AG10803 (cell line): ENCODE measurements at regions not wholly inside any gene's neighbourhood (a gene's known extent, or its start where the extent isn't known, plus 50 kb on each side); places are given as distances from the start of the nearest gene placed in this dataset.

Source experiments
- DNase-seq: peaks from one replicate; pipeline ENCODE4 v3.0.0; 2010; ENCODE audit warnings: low read depth
- H3K4me3 ChIP-seq: 2 replicates; pipeline ENCODE4 v1.5.1; 2011; ENCODE audit warnings: mild to moderate bottlenecking, low read length, control low read depth
- CTCF ChIP-seq: conservative IDR thresholded peaks from 2 replicates; pipeline ENCODE4 v1.5.1; 2011; ENCODE audit warnings: mild to moderate bottlenecking, low read length, control low read depth, inconsistent platforms

- H3K4me3 ChIP-seq = no peak overlapping the region
- DNase-seq = no peak
- no peak for TF ChIP-seq CTCF
These were observed 899.2 kb upstream of the WWC1 start for GRCh38 chr5:167392240-167392639.

DNA sequence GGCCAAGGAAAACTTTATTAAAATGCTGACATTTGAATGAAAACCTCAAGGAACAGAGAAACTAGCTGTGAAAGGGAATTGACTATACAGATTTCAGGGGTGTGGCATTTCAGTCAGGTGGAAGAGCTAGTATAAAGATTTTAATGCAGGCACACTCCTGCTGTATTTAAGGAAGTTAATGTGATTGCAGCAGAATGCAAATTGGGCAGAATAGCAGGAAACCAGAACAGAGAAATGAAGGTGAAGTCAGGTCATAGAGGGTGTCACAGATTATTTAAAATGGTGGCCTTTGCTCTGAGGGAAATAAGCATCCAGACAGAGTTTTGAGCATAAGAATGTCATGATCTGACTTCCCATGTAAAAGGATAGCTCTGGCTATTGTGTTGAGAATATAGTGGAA, 898.1 kb upstream of the WWC1 start:
- DNase-seq = no peak
- no peak for TF ChIP-seq CTCF
- H3K4me3 ChIP-seq = no peak overlapping the region

GRCh38 chr5:167402671-167403070, 888.8 kb upstream of the WWC1 start:
- no peak overlapping the region for H3K4me3 ChIP-seq
- TF ChIP-seq CTCF = no peak
- peak; percentile 14 for DNase-seq

- TF ChIP-seq CTCF = no peak
- DNase-seq = no peak
- no peak overlapping the region for H3K4me3 ChIP-seq
These were observed 884.9 kb upstream of the WWC1 start for GRCh38 chr5:167406513-167406912.

DNA sequence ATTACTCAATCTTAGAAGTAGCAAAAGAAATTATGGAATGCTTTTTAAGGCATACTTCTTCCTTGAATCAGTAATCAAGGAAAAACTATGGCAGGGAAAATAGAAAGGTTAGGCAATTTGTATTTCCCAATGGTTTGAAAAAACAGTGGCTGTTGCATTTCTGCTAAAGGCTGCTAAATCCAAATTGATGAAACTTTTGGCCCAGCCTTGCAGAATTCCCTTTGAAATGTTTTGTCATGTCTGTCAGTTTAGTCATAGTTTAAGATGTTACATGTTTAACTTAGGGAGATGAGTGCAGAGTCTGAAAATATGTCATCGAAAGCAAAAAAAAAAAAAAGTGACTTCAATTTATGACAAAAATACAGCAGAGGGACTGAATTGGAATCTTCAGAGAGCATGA, 878.9 kb upstream of the WWC1 start:
- DNase-seq = peak; percentile 15
- H3K4me3 ChIP-seq = no peak overlapping the region
- TF ChIP-seq CTCF = no peak

DNA sequence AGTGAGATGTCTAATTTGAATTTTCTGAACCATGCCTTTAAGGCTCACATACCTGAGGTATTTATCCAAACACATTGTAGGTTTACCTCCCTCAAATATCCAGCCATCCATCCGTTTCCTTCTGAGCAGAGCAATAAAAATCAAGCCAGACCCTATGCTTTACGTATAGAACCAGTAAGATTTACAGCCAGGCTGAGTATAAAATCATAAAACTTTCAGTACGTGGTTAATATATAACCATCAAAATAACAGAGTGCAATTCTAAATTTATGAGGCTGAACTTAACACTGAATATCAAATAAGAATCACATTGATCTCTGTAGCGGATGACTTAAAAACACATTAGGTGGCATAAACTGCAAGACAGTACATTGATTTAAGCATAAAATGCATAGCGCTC, 877.9 kb upstream of the WWC1 start:
- no peak overlapping the region for H3K4me3 ChIP-seq
- DNase-seq = no peak
- TF ChIP-seq CTCF = no peak

DNA sequence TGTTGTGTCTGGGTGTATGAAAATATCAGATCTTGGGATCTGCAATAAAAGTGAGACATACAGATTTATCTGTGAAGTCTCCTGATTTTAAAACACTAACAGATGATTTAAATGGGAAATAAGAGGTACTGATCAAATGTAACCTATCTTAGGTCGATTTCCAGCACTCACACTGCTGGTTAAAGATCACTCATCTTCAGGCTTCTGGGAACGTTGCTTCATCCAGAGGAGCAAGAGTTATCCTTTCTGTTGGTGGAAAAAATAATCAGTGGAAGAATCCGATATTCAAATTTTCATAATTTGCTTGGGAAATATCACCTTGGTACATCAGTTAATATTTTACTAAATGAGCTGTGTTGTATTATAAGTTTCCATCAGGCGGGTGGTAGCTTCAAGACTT, 876.8 kb upstream of the WWC1 start:
- H3K4me3 ChIP-seq = no peak overlapping the region
- DNase-seq = no peak
- TF ChIP-seq CTCF = no peak
